ENCODE measurements at regions not wholly inside any gene's neighbourhood (a gene's known extent, or its start where the extent isn't known, plus 50 kb on each side); places are given as distances from the start of the nearest gene placed in this dataset.

DNA sequence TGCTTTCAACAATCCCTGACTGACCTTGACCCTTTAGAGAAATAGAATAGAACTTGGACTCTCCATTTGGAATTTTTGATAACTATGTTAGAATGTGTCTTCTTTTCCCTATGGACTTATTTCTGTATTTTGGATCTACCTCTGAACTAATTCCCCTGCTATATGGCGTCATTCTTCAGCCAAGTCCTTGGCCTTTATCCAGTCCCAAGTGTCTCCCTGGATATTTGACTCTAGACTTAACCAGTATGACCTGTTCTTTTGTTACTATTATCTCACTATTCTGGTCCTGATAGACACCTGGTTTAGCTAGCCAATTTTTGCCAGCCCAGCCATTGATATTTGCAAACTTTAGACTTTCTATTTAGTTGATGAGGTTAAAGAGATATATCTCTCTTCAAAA is 186.8 kb downstream of the KCNS3 start:
- Histone ChIP-seq H3K4me1 (ENCODE audit: control insufficient read depth, insufficient read depth, low read length) (no peaks in the 10 kb centered on the region), H3K9me3 (ENCODE audit: control insufficient read depth, insufficient read depth, low read depth, low read length) (no peaks in the 10 kb centered on the region), H3K4me3 (ENCODE audit: low read depth, low read length) (no peak overlapping the region), H3K36me3 (ENCODE audit: control insufficient read depth in 2 of 2, insufficient read depth in 1 of 2, low read length in 2 of 2) (no peaks in the 10 kb centered on the region), H3K27ac (ENCODE audit: extremely low read depth, low read depth, low read length) (no peak overlapping the region)
- POLR2A ChIA-PET = no interaction called here
- CTCF ChIA-PET = interaction anchor here (0.9 kb wide), 1 partner anchor 185 kb away, joined by 5 read pairs; no protein-coding TSS in a partner anchor
- TF ChIP-seq TRIM28 (IDR thresholded peaks at IDR 0.05; ENCODE audit: borderline replicate concordance, low read length) (no peak), ZNF521 (tag by site-specific recombination; IDR thresholded peaks at IDR 0.05) (no peak), ZNF837 (tag by site-specific recombination; IDR thresholded peaks at IDR 0.05) (no peak), ZNF768 (tag by site-specific recombination; IDR thresholded peaks at IDR 0.05) (no peak), ZNF707 (tag by site-specific recombination; IDR thresholded peaks at IDR 0.05) (no peak), ZNF341 (tag by site-specific recombination; IDR thresholded peaks at IDR 0.05; ENCODE audit: low read depth) (no peak), HOXA7 (CRISPR knock-in tag; IDR thresholded peaks at IDR 0.05; ENCODE audit: borderline replicate concordance) (no peak), HOXC10 (CRISPR knock-in tag; IDR thresholded peaks at IDR 0.05) (no peak), ZNF132 (tag by site-specific recombination; IDR thresholded peaks at IDR 0.05; ENCODE audit: borderline replicate concordance) (no peak), RBAK (tag by site-specific recombination; IDR thresholded peaks at IDR 0.05) (no peak), ZNF157 (tag by site-specific recombination; IDR thresholded peaks at IDR 0.05) (no peak), ZNF324 (tag by site-specific recombination; IDR thresholded peaks at IDR 0.05) (no peak), REPIN1 (tag by site-specific recombination; IDR thresholded peaks at IDR 0.05; ENCODE audit: low read depth) (no peak), GFI1B (tag by site-specific recombination; IDR thresholded peaks at IDR 0.05) (no peak), ZNF221 (tag by site-specific recombination; IDR thresholded peaks at IDR 0.05; ENCODE audit: borderline replicate concordance) (no peak), ZNF138 (tag by site-specific recombination; IDR thresholded peaks at IDR 0.05; ENCODE audit: borderline replicate concordance) (no peak)
- TF ChIP-seq, protein P1, sequence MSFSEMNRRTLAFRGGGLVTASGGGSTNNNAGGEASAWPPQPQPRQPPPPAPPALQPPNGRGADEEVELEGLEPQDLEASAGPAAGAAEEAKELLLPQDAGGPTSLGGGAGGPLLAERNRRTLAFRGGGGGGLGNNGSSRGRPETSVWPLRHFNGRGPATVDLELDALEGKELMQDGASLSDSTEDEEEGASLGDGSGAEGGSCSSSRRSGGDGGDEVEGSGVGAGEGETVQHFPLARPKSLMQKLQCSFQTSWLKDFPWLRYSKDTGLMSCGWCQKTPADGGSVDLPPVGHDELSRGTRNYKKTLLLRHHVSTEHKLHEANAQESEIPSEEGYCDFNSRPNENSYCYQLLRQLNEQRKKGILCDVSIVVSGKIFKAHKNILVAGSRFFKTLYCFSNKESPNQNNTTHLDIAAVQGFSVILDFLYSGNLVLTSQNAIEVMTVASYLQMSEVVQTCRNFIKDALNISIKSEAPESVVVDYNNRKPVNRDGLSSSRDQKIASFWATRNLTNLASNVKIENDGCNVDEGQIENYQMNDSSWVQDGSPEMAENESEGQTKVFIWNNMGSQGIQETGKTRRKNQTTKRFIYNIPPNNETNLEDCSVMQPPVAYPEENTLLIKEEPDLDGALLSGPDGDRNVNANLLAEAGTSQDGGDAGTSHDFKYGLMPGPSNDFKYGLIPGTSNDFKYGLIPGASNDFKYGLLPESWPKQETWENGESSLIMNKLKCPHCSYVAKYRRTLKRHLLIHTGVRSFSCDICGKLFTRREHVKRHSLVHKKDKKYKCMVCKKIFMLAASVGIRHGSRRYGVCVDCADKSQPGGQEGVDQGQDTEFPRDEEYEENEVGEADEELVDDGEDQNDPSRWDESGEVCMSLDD (tag by site-specific recombination; IDR thresholded peaks at IDR 0.05) = no peak
- TF ChIP-seq, protein P2, sequence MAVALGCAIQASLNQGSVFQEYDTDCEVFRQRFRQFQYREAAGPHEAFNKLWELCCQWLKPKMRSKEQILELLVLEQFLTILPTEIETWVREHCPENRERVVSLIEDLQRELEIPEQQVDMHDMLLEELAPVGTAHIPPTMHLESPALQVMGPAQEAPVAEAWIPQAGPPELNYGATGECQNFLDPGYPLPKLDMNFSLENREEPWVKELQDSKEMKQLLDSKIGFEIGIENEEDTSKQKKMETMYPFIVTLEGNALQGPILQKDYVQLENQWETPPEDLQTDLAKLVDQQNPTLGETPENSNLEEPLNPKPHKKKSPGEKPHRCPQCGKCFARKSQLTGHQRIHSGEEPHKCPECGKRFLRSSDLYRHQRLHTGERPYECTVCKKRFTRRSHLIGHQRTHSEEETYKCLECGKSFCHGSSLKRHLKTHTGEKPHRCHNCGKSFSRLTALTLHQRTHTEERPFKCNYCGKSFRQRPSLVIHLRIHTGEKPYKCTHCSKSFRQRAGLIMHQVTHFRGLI (tag by site-specific recombination; IDR thresholded peaks at IDR 0.05) = no peak
- TF ChIP-seq, protein P3, sequence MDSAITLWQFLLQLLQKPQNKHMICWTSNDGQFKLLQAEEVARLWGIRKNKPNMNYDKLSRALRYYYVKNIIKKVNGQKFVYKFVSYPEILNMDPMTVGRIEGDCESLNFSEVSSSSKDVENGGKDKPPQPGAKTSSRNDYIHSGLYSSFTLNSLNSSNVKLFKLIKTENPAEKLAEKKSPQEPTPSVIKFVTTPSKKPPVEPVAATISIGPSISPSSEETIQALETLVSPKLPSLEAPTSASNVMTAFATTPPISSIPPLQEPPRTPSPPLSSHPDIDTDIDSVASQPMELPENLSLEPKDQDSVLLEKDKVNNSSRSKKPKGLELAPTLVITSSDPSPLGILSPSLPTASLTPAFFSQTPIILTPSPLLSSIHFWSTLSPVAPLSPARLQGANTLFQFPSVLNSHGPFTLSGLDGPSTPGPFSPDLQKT (IDR thresholded peaks at IDR 0.05; ENCODE audit: borderline replicate concordance, low read depth, low read length) = no peak

DNA sequence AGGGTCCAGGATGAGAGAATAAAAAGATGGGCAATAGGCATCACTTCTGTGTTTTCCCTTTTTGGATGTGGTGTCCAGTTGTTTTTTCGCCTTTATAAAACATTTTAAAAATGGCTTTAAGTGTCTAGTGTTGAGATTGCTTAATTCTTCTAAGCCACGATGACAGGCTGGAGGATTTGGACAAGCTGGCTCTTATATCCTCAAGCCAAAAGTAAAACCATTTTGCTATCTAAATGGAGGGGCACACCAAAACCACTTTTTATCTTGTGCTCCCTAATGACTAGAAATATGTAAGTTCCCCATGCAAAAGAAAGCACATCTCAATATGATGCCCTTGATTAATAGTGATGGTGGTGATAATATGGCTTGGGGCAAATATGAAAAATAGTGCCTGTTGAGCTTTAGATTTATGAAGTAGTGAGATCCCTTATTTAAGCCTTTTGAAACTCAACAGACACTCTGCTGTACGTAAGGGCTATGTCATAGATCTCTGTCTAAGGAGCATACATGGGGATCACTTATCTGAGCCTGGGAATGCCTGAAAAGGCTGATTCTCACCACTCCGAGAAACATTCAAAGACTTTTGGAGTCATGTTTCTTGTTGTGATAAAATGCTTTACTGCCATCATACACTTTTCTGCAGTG is 185.5 kb downstream of the KCNS3 start:
- CTCF ChIA-PET = interaction anchor here (0.7 kb wide), 1 partner anchor 221 kb away, joined by 3 read pairs; no protein-coding TSS in a partner anchor
- POLR2A ChIA-PET = no interaction called here
- no peak for TF ChIP-seq ZNF626 (tag by site-specific recombination; IDR thresholded peaks at IDR 0.05)
- TF ChIP-seq ZNF624 (tag by site-specific recombination; IDR thresholded peaks at IDR 0.05) = no peak
- no peak for TF ChIP-seq HOXA7 (CRISPR knock-in tag; IDR thresholded peaks at IDR 0.05; ENCODE audit: borderline replicate concordance)

More for the DNA sequence above, 185.5 kb downstream of the KCNS3 start:
- H3K36me3 ChIP-seq (ENCODE audit: control insufficient read depth in 2 of 2, insufficient read depth in 1 of 2, low read length in 2 of 2) = no peaks in the 10 kb centered on the region
- no peaks in the 10 kb centered on the region for H3K4me1 ChIP-seq (ENCODE audit: control insufficient read depth, insufficient read depth, low read length)
- H3K9me3 ChIP-seq (ENCODE audit: control insufficient read depth, insufficient read depth, low read depth, low read length) = no peaks in the 10 kb centered on the region
- no peak overlapping the region for H3K27ac ChIP-seq (ENCODE audit: extremely low read depth, low read depth, low read length)
- H3K4me3 ChIP-seq (ENCODE audit: low read depth, low read length) = no peak overlapping the region

All from HEK293 (cell line).